Uterus (tissue), 2 donors: ENCODE measurements at regions not wholly inside any gene's neighbourhood (a gene's known extent, or its start where the extent isn't known, plus 50 kb on each side); places are given as distances from the start of the nearest gene placed in this dataset.

ENCODE experiments used
- POLR2A ChIP-seq, 2 donors: fragments of 450-650 bp; IDR thresholded peaks; one replicate each; pipeline ENCODE4 v1.6.1; 2016; ENCODE audit warnings: antibody characterized with exemption in 2 of 2, mild to moderate bottlenecking in 1 of 2, moderate library complexity in 1 of 2
- TF ChIP-seq, protein P1 (sequence below), 4 experiments: fragments of 200-600 bp in 2 of 4; fragments of 450-650 bp in 2 of 4; sonication (generic) in 2 of 4; IDR thresholded peaks; one replicate each; pipeline ENCODE4 v1.5.1; 2016 to 2019; ENCODE audit warnings: antibody characterized with exemption in 4 of 4, mild to moderate bottlenecking in 2 of 4, moderate library complexity in 1 of 4

DNA sequence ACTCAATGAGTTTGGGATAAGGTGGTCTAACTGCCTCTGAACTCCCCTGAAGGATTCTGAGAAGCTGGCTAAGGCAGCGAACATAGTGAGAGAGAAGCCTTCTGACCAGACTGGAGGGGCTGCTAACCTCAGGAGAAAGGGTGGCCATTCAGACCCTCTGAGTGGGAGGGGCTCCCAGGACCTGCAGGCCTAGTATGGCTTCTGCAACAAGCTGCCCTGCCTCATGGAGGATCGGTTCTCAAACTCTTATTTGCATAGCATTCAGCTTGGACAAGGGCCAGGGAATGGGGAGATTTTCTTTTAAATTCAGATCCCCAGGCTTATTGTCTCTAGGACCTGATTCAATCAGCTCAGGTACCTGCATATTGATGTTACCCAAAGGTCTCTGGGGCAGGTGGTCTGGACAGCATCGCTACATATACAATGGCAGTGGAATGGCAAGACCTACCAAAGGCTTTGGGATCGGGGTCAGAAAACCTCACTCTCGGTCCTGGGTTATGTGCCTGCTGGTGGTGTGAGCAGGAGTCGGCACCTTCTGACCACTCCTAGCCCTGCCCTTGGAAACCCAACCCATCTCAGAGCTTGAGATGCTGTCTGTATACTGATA lies 599.1 kb downstream of the BRD1 start:
- TF ChIP-seq, protein P1, sequence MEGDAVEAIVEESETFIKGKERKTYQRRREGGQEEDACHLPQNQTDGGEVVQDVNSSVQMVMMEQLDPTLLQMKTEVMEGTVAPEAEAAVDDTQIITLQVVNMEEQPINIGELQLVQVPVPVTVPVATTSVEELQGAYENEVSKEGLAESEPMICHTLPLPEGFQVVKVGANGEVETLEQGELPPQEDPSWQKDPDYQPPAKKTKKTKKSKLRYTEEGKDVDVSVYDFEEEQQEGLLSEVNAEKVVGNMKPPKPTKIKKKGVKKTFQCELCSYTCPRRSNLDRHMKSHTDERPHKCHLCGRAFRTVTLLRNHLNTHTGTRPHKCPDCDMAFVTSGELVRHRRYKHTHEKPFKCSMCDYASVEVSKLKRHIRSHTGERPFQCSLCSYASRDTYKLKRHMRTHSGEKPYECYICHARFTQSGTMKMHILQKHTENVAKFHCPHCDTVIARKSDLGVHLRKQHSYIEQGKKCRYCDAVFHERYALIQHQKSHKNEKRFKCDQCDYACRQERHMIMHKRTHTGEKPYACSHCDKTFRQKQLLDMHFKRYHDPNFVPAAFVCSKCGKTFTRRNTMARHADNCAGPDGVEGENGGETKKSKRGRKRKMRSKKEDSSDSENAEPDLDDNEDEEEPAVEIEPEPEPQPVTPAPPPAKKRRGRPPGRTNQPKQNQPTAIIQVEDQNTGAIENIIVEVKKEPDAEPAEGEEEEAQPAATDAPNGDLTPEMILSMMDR (IDR thresholded peaks at IDR 0.05) = no peak
- TF ChIP-seq POLR2A (IDR thresholded peaks at IDR 0.05) = no peak
